Mucosa of descending colon (tissue), 3 donors: ENCODE measurements at regions not wholly inside any gene's neighbourhood (a gene's known extent, or its start where the extent isn't known, plus 50 kb on each side); places are given as distances from the start of the nearest gene placed in this dataset.

ENCODE experiments used
- ATAC-seq: fragments of 200-7000 bp; cut with Tn5 transposase; one replicate; pipeline ENCODE4 v1.9.1; 2020; ENCODE audit warnings: mild to moderate bottlenecking, moderate library complexity
- DNase-seq, 3 donors: peaks; one replicate each; pipeline ENCODE4 v3.0.0-alpha.2; 2020
- H3K36me3 ChIP-seq: fragments of 200-600 bp; one replicate; pipeline ENCODE4 v1.8.0; 2021; ENCODE audit warnings: low read depth, mild to moderate bottlenecking
- H3K4me1 ChIP-seq: fragments of 200-600 bp; one replicate; pipeline ENCODE4 v1.8.0; 2021; ENCODE audit warnings: low read depth, mild to moderate bottlenecking
- H3K4me3 ChIP-seq: fragments of 200-600 bp; one replicate; pipeline ENCODE4 v1.8.0; 2021; ENCODE audit warnings: mild to moderate bottlenecking
- H3K9me3 ChIP-seq: fragments of 200-600 bp; one replicate; pipeline ENCODE4 v1.8.0; 2021; ENCODE audit warnings: mild to moderate bottlenecking
- intact Hi-C, 2 donors: fragments of 100-400 bp; cut with DNase I in 1 of 2; cut with micrococcal nuclease in 1 of 2; formaldehyde crosslinking; loops; one replicate each; pipeline versions ENCODE4 v1.11.0 to v1.11.1; 2022; cut with DNase I, micrococcal nuclease
- TF ChIP-seq, protein P1 (sequence below): fragments of 200-600 bp; IDR thresholded peaks from one replicate; pipeline ENCODE4 v1.8.0; 2022; ENCODE audit warnings: antibody characterized with exemption, mild to moderate bottlenecking
- donor health status: DM: no; HTN: no; CAD: no; lungs with moderate emphysema.
- donor health status: DM: no; HTN: no; CAD: no.
- donor health status: DM: no; HTN: yes; CAD: no.

DNA sequence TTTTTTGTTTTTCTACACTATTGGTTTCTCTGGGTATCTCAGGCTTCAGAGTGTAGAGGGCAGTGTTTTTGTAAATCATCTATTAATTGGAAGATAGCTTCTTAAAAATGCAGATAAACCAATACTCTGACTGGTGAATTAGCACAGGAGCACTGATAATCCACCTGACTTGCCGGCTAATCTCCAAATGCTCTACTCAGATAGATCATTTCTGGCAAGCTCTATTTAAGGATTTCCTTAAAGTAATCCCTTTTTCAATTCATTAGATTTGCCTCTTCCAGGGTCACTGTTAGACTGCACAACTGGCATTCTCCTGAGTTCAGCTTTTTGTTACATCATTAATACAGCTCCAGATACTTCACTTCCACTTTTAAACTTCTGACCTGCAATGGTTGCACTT is 1390.3 kb upstream of the NUDT12 start:
- H3K36me3 ChIP-seq, result no peaks in the 10 kb centered on the region
- H3K9me3 ChIP-seq, result no peaks in the 10 kb centered on the region
- intact Hi-C loops, result no loop called here
- TF ChIP-seq, protein P1, sequence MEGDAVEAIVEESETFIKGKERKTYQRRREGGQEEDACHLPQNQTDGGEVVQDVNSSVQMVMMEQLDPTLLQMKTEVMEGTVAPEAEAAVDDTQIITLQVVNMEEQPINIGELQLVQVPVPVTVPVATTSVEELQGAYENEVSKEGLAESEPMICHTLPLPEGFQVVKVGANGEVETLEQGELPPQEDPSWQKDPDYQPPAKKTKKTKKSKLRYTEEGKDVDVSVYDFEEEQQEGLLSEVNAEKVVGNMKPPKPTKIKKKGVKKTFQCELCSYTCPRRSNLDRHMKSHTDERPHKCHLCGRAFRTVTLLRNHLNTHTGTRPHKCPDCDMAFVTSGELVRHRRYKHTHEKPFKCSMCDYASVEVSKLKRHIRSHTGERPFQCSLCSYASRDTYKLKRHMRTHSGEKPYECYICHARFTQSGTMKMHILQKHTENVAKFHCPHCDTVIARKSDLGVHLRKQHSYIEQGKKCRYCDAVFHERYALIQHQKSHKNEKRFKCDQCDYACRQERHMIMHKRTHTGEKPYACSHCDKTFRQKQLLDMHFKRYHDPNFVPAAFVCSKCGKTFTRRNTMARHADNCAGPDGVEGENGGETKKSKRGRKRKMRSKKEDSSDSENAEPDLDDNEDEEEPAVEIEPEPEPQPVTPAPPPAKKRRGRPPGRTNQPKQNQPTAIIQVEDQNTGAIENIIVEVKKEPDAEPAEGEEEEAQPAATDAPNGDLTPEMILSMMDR, result no peak
- ATAC-seq (no peak), DNase-seq (no peak)
- H3K4me1 ChIP-seq, result no peaks in the 10 kb centered on the region
- no peak overlapping the region for H3K4me3 ChIP-seq

DNA sequence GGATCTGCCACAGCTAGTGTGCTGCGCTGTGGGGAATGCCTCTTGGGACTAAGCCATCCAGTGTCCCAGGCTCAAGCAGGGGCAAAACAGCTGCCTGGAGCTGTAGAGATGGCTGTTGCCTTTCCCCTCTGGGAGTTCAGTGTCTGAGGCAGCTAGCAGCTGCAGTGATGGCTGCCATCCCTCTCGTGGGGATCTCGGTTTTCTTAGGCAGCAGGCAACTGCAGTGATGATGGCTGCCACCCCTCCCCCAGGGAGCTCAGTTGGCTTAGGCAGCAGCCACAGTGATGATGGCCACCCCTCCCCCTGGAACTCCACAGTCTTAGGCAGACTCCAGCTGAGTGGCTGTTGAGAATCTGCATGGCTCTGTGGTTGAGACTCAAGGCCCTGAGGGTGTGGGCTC is 1389.2 kb upstream of the NUDT12 start:
- Histone ChIP-seq H3K4me3 (no peak overlapping the region), H3K9me3 (no peaks in the 10 kb centered on the region), H3K4me1 (no peaks in the 10 kb centered on the region), H3K36me3 (no peaks in the 10 kb centered on the region)
- TF ChIP-seq, protein P1, result no peak
- DNase-seq, result no peak
- ATAC-seq, result no peak
- intact Hi-C loops, result no loop called here

DNA sequence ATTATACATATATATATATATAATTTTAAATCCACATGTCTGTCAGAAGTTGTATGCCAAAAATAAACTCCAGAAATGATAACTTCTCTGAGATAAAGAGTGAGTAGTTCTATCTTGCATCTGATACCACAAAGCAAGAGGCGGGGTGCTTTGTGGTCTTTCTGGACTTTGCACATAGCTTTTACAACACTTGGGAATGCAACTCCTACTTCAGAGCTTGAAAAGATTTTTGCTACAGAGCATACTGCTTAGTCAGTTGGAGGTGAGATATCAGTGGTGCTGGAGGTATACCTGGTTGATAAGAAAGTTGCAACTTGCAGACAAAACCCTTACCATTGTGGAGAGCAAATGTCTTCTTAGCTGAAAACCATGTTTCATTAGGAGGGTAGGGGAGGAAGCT is 1384.5 kb upstream of the NUDT12 start:
- no peaks in the 10 kb centered on the region for H3K36me3 ChIP-seq
- DNase-seq, result no peak
- ATAC-seq, result no peak
- intact Hi-C loops, result no loop called here
- no peaks in the 10 kb centered on the region for H3K4me1 ChIP-seq
- no peaks in the 10 kb centered on the region for H3K9me3 ChIP-seq
- H3K4me3 ChIP-seq, result no peak overlapping the region
- TF ChIP-seq, protein P1, result no peak

DNA sequence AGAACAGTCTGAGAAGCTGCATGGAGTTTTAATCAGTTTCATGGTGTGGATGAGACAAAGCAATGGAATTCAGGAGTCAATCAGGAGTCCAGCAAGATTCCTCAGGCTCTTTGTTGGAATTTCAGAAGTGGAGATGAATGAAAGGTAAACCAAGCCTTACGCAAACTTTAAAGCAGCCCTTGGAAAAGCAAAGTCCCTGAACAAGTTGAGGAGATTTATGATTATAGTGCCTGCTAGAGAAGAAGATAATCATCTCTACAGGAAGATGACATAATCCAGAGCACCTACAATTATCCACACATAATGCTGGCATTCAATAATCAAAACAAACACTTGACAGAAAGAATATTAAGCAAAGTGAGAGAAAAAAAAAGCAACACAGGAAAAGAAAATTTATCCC is 1380.1 kb upstream of the NUDT12 start:
- TF ChIP-seq, protein P1, result no peak
- Histone ChIP-seq H3K4me3 (no peak overlapping the region), H3K4me1 (no peaks in the 10 kb centered on the region), H3K36me3 (no peaks in the 10 kb centered on the region), H3K9me3 (no peaks in the 10 kb centered on the region)
- ATAC-seq, result no peak
- intact Hi-C loops, result no loop called here
- DNase-seq, result no peak

DNA sequence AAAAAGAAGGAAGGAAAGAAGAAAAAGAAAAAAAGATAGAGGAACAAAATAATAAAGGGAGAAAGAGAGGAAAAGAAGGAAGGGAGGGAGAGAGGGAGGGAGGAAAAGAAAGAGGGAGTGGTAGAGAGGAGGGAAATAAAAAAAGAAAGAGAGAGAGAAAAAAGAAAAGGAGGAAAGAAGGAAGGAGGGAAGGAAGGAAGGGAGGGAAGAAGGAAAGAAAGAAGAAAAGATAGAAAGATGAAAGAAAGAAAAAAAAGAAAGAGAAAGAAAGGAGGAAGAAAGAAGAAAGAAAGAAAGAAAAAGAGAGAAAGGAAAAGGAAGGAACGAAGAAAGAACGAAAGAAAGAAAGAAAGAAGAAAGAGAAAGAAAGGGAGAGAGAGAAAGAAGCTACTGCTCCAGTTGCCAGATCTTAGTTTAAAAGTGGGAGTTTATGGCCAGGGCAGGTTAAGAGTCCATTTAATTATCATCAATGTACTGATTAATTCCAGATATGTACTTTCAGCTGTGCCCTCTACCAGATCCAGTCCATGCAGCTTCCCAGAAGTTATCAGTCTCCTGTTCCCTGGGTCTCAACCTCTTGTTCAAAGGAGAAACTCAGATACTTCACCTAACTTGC is 1378.5 kb upstream of the NUDT12 start:
- H3K36me3 ChIP-seq, result no peaks in the 10 kb centered on the region
- DNase-seq (no peak), ATAC-seq (no peak)
- no peaks in the 10 kb centered on the region for H3K9me3 ChIP-seq
- no peak overlapping the region for H3K4me3 ChIP-seq
- no peaks in the 10 kb centered on the region for H3K4me1 ChIP-seq
- TF ChIP-seq, protein P1, result no peak
- intact Hi-C loops, result no loop called here

DNA sequence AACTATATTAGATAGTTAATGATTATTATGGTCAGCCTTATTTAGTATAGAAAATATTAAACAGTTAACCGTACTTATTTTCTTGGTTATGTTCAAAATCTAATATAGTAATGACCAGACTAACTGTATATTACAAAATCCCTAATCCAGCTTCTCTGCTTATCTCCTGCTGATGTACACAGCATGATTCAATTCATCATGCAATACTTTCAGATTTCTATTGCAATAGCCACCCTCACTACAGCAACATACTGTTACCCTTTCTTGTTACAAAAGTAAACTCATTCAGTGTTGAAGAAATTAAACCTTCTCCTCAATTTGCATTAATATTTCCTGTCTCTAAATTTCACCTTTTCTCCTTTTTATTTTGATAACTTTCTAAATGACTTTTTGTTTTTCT is 1375.0 kb upstream of the NUDT12 start:
- no peaks in the 10 kb centered on the region for H3K4me1 ChIP-seq
- TF ChIP-seq, protein P1, result no peak
- H3K36me3 ChIP-seq, result no peaks in the 10 kb centered on the region
- H3K4me3 ChIP-seq, result no peak overlapping the region
- no peaks in the 10 kb centered on the region for H3K9me3 ChIP-seq
- intact Hi-C loops, result no loop called here
- DNase-seq (no peak), ATAC-seq (no peak)
